ENCODE measurements at regions not wholly inside any gene's neighbourhood (a gene's known extent, or its start where the extent isn't known, plus 50 kb on each side); places are given as distances from the start of the nearest gene placed in this dataset.
"Not testable (repeated sequence)": the region's sequence is repeated elsewhere in the genome, so short reads cannot be mapped to it uniquely, and the experiment has no call there.

DNA sequence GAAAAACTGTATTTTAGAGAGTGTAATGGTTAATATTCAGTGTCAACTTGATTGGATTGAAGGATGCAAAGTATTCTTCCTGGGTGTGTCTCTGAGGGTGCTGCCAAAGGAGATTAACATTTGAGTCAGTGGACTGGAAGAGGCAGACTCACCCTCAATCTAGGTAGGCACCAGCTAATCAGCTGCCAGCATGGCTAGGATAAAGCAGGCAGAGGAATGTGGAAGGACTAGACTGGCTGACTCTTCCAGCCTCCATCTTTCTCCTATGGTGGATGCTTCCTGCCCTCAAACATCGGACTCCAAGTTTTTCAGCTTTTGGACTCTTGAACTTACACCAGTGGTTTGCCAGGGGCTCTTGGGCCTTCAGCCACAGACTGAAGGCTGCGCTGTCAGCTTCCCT, 740.3 kb downstream of the RNF144A start:
- TF ChIP-seq, protein P1, sequence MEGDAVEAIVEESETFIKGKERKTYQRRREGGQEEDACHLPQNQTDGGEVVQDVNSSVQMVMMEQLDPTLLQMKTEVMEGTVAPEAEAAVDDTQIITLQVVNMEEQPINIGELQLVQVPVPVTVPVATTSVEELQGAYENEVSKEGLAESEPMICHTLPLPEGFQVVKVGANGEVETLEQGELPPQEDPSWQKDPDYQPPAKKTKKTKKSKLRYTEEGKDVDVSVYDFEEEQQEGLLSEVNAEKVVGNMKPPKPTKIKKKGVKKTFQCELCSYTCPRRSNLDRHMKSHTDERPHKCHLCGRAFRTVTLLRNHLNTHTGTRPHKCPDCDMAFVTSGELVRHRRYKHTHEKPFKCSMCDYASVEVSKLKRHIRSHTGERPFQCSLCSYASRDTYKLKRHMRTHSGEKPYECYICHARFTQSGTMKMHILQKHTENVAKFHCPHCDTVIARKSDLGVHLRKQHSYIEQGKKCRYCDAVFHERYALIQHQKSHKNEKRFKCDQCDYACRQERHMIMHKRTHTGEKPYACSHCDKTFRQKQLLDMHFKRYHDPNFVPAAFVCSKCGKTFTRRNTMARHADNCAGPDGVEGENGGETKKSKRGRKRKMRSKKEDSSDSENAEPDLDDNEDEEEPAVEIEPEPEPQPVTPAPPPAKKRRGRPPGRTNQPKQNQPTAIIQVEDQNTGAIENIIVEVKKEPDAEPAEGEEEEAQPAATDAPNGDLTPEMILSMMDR (IDR thresholded peaks at IDR 0.05; ENCODE audit: poor library complexity, severe bottlenecking) = not testable (repeated sequence)
- TF ChIP-seq POLR2AphosphoS5 (IDR thresholded peaks at IDR 0.05); TAF1 (IDR thresholded peaks at IDR 0.05; ENCODE audit: low read depth); EP300 (conservative IDR thresholded peaks at IDR 0.05; ENCODE audit: poor library complexity, severe bottlenecking): not testable (repeated sequence)
- TF ChIP-seq, protein P2, sequence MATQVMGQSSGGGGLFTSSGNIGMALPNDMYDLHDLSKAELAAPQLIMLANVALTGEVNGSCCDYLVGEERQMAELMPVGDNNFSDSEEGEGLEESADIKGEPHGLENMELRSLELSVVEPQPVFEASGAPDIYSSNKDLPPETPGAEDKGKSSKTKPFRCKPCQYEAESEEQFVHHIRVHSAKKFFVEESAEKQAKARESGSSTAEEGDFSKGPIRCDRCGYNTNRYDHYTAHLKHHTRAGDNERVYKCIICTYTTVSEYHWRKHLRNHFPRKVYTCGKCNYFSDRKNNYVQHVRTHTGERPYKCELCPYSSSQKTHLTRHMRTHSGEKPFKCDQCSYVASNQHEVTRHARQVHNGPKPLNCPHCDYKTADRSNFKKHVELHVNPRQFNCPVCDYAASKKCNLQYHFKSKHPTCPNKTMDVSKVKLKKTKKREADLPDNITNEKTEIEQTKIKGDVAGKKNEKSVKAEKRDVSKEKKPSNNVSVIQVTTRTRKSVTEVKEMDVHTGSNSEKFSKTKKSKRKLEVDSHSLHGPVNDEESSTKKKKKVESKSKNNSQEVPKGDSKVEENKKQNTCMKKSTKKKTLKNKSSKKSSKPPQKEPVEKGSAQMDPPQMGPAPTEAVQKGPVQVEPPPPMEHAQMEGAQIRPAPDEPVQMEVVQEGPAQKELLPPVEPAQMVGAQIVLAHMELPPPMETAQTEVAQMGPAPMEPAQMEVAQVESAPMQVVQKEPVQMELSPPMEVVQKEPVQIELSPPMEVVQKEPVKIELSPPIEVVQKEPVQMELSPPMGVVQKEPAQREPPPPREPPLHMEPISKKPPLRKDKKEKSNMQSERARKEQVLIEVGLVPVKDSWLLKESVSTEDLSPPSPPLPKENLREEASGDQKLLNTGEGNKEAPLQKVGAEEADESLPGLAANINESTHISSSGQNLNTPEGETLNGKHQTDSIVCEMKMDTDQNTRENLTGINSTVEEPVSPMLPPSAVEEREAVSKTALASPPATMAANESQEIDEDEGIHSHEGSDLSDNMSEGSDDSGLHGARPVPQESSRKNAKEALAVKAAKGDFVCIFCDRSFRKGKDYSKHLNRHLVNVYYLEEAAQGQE (IDR thresholded peaks at IDR 0.05; ENCODE audit: borderline replicate concordance) = not testable (repeated sequence)

Data from neural cell (in vitro differentiated cells).